HG02763 (cell line): ENCODE measurements at regions not wholly inside any gene's neighbourhood (a gene's known extent, or its start where the extent isn't known, plus 50 kb on each side); places are given as distances from the start of the nearest gene placed in this dataset.

Experiments used
- ATAC-seq: cut with Tn5 transposase; IDR thresholded peaks from one replicate; pipeline ENCODE4 v1.9.1; 2021; ENCODE audit warnings: mild to moderate bottlenecking, moderate library complexity; ENCODE audit not compliant: unreplicated experiment

DNA sequence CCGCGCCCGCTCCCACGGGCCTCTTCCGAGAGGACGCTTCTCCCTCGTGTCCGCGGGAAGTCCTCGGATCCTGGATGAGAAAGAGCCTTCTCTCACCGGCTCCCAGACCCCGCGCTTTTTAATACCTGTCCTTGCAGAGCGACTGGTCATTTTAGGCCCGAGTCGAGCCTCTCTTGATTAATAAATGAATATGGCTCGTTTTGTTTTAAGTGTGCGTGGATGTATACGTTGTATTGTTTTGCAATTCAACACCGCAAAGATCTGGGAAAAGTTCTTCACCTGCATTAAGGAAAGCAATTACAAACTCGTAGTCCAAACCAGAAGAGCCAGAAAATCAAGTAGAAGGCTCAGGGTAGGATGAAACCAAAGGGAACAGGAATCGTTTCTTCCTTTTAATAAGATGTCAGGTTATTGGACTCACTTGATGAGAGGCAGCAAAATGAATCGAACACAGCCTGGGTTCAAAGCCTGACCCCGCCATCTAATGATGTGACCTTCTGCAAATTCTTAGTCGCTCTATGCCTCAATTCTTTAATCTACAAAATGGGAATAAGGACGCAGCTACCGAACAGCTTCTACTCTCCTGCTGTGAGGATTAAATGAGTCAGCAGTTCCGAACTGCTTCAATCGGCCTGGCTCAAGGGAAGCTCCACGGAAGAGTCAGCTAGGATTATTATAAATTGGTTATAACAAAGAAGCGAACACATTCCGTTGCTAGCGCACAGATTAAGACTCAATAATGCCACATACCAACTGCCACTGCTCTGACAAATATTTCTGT is 277.8 kb upstream of the NEBL start:
- ATAC-seq, result no peak

DNA sequence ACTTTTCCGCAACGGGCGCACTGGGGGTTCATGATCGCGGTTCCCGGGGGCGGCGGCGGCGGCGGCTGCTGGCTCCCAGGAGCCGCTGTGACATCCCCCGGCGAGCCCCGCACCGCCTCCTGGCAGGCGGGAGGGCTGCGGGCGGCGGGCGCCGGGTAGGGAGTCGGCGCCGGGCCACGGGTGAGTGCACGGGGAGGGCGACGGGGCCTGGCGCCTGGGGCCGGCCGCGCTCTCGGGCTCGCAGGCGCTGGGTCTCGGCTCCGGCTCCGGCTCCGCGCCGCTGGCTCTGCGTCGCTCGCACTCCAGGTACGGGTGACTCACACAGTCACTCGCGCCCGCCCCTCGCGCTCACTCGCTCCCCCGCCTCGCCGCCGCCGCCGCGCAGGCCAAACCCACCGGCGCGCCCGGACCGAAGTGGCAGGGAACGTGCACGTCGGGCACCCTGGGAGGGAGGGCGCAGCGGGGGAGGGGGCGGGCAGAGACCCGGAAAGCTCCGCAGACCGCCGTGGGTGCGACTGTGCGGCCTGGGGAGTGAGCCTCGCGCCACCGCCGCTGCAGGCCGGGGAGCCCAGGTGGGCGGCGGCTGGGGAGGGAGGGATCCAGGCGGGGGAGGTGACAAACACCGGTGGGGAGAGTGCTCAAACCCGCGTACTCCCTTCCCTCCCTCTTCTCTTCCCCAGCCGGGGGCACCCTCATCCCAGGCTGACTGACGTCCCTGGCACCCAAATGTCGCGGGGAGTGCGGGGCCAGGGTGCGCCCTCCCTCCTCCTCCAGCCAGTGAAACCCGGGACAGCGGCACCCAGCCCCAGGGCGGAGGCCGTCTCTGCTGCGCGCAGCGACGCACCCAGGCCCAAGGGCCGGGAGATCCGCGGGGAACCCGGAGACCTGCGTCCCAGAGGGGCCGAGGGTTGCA is 276.9 kb upstream of the NEBL start:
- no peak for ATAC-seq

DNA sequence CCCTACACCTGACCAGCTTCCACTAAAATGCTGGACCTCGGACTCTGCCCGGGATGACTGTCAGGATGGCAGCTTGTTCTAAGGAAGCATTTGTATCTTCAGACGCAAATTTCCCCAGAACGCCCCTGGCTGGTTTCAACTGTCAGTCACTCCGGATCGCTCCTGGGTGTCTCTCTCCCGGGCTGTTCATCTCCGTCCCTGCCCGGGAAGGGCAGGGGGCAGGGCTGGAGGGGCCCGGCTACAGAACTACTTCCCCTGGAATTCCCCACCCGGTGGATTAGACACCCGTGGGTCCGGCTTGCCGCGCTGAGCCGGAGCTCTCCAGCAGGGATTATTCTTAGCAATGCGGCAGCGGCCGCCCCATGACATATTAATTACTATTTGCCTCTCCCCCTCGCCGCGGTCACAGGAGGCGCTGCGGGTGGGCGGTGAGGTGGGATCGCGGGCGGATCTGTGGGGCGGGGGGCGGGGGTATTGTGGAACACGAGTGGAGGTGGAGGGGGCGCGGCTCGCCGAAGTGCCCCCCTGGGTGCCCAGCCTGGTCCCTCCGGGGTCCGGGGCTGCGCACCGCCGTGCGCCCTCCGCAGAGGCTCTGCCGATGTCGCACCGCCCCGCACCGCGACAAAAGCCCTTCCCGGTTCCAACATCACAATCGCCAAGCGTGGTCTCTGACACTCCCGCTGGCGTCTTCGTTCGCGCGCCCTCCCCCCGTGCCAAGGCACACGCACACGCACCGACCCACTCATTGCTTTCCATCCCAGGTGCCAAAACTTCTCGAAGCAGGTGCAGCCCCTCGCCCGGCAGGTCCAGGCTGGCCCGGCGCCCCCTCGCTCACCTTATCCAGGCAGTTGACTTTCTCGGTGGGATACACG is 276.1 kb upstream of the NEBL start:
- ATAC-seq, result no peak

DNA sequence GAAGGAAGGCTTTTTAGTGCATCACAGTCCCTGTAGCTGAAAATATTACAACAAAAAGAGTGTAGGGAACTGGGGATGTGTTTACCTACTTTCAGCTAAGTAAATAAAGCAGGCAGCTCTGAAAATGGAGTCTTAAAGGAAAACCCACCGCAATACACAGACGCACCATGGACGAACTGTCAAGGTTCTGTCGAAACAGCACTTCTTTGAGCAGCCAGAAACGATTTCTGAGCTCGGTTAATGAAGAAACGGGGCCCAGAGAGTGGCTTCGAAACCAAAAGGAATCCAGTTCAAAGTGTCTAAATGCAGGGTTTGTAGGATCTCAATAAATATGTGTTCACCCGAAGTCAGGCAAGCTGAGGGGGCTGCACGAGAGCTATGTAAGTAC is 275.4 kb upstream of the NEBL start:
- ATAC-seq, result no peak

DNA sequence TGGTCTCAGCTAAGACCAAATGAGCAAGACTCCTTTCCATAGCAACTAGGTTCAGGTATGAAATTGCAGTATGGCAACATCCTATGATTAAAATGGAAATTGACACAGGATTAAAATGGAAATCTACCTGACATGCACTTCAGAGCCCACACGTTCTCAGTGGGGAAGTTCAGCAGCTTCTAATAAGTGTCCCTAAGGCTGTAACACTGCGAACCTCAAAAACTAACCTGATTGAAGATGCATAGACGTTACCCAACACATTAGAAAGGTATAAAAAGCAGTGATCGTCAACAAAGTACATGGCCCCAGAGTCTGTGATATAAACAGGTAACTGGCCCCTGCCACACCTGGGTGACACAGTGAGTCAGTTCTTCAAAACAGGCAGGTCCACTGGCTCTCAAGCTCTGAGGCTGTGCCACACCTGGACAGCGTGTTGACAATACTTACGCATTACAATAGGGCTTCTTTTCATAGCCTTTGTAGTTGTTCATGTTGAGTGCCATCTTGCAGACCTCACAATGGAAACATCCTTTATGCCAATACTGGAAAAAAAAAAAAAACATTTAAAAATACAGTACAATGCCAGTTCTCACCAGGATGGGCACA is 274.9 kb upstream of the NEBL start:
- no peak for ATAC-seq

DNA sequence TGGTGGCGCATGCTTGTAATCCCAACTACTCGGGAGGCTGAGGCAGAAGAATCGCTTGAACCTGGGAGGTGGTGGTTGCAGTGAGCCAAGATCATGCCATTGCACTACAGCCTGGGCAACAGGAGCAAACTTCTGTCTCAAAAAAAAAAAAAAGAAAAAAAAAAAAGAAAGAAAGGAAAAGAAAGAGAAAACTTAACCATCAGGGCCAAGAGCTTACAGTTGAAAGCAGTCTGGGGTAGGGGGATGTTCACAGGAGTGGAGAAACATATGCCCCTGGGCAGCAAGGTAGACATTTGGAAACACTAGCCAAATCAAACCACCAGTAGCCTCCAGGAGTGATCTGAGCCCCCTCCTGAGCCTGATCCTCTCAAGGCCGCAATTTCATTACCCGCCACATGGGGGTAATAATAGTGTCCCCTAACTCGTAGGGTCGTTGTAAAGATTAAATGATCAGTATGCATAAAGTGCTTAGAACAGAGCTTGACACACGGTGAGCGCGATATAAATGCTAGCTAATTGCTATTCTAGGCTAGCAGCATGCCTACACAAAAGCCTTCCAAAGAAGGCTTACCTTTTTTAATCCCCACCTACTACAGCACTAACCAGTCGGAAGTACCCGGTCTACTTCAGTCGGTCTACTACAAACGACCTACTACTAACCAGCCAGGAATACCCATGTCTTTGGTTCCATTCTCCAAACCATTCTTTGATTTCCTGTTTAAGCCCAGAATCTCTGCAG is 274.3 kb upstream of the NEBL start:
- ATAC-seq, result no peak

DNA sequence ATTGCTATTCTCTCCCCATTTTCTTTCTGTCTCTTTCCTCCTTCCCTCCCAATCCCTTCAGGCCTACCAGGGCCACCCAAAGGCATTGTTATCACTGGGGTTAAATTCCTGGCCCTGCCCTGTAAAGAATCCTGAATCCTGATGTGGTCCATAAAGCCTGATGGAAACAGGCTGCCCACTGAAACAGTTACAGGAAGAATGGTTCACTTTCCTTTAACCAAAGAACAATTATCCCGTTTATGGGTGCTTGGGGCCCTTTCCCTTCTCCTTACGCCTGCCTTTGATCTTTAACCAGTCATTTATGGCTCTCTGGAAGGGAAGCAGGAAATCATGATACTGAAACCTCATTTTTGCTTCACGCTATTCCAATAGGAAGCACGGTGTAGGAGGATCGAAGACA is 273.1 kb upstream of the NEBL start:
- ATAC-seq, result no peak

DNA sequence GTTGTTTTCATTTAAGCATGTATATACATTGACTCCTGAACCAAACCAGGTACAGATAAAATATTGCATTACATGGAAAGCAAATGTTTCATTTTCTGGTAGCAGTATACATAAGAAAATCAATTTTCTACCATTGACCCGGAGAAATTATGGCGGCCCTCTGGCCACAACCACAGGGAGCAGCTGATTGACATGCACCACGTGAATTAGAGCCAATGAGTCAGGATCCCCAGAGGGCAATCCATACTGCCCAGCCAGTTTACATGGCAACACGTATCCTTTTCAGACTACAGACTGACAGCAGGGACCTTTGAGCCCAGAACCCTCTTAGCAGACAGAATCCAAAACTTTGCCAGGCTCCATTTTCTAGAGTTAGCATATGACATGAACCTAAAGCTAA is 272.2 kb upstream of the NEBL start:
- no peak for ATAC-seq

DNA sequence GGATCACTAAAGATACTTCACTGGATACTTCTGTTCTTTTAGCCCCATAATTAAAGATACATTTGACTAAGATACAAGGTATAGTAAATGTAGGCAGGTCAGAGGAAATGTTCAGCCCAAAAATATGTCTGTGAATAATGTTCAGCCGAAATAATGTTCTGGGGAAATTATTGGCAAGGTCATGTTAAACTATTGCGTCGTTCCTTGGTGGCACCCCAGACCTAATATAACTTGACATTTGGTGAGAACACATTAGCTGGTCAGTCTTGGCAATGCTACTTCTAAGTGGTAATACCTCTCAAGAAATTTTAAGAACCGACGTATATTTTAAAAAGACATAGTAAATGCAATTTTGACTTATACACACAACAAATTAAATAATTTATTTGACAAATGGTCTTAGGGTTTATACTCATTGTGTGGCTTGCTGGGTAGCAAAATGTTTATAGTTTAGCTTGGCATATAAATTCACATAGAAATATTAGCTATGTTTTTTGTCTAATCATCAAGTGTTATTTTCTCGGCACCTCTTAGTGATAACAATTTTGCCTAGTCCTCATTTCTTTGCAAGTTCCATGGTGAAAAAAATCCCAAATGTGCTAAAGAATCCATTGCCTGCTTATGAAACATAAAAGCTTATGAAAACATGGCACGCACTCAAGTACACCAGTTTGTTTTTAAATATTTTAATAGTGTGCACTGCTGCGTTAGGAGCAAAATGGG is 270.3 kb upstream of the NEBL start:
- no peak for ATAC-seq

DNA sequence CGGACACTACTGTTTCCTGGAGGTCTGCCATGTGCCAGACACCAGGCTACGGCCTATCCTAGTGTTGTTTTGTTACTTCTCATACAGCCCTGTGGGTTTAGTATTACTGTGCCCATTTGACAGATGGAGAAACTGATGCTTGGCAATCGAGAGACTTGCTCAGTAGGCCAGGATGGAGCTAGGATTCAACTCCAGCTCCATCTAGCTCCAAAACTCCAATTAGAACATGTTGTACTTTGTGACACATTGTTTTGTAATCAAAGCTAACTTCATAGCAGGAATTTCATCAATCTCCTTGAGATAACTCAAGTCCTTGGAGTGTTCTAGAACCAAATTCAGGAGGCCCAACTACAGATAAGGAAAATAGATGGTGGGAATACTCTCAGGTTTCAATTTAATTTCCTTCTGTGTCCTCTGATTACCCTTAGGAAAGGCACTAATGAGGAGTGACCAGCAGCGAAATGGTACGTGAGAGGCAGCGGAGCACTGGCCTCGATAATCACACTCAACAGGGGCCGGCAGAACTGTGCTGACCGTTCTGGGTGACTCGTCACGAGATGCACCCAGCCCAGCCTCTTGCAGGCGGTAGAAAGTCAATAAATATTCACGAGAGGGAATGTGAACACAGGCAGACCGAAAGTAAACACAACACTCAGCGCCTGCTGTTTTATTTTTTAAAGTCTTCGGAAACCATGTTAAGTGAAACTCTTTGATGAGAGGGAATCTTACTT is 269.6 kb upstream of the NEBL start:
- no peak for ATAC-seq

DNA sequence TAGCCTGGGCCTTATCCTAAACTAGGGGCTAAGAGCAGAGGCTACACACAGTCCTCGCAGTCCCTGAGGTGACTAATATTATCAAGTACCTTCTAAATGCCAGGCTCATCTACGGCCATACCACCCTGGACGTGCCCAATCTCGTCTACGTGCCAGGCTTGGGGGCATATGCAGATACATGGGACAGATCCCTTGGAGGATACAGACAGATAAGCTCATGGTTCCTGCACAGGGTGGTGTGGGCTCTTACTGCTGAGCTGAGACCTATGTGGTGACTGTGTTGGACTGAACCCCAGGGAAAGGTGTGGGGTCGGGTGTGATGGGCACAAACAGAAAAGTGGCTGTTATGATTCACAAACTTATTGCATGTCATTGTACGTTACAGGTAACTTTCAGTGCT is 268.4 kb upstream of the NEBL start:
- ATAC-seq, result no peak

DNA sequence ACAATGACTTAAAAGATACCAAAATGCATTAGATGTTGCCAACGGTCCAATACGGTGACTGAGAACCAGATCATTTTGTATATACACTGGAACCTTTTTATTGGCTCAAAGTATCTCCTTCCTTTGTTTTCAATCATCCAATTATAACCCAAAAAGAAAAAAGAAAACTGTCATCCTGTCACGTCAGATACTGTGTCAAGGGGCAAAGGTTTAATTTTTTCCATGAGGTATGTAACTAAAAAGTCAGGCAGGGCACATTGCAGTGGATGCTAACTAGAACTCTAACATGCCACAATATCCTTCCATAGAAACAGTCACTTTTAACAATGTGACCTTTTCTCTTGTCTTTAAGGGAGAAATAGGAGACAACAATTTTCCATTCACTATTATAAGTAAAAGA is 267.6 kb upstream of the NEBL start:
- ATAC-seq, result no peak

DNA sequence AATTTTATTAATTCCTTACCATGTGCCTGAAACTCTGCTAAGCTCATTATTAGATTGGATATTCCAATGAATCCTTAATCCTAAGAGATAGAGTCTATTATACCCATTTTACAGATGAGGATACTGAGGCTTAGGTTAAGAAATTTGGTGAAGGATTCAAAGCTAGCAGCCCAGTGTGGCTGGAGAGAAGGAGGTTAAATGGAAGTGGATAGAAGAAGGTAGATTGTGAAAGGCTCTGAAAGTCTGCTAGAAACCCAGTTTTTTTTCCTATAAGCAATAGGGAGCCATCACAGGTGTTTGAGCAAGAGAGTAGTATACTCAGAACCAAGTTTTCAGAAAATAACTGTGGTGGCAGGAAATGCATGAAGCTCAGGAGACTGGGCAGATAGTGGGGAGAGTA is 265.8 kb upstream of the NEBL start:
- ATAC-seq, result no peak

DNA sequence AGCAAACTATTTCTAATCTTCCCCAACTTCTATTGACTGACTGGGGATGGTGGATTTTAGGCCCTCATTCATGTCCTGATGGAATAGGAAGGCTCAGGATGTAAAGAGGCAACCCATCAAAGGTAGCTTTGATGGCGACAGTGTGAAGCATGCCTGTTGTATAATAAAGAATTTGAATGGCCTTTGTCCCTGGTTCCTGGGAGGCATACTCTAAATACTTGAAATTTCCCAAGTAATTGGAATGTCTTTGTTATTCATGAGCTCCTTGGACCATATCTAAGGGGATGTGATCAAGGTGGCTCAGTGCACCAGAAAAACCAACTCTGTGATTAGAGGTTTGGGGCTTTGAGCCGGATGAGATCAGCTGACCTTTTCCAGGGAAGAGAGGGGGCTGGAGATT is 264.5 kb upstream of the NEBL start:
- ATAC-seq, result no peak

DNA sequence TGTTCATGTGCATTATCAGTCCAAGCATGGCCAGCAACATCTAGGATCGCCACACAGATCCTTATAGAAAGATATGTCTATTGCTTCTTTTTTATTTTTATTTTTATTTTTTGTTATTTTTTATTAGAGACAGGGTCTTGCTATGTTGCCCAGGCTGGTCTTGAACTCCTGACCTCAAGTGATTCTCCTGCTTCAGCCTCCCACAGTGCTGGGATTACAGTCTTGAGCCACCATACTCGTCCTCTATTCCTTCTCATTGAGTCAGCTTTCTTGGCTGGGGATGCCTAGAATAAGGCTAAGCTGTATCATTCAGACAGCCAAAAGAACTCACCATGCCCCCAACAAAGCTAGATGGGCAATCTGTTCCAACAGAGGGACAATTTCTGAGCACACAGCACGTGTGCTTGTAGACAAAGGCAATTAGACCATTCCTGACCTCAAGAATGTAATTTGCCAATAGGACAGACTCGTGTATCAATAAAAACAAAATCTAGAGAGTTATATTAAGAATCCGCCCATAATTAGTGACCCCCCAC is 264.0 kb upstream of the NEBL start:
- no peak for ATAC-seq

DNA sequence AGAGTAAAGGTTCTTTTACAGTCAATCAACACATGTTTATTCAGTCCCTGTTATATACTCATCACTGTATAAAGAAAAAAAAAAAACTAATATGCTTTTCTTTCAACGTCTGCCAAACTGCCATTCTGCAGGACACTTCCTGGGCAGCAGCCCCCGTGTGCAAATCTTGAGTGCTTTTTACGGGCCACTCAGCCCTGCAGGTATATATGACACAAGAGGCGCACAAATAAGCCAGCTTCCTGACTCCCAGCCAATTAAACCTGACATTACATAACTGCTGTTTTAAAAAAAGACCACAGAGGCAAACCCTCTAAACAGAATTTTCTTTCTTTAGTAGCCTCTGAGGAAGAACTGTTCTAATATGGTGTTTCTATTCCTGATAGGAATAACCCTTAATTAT is 263.0 kb upstream of the NEBL start:
- ATAC-seq, result no peak

DNA sequence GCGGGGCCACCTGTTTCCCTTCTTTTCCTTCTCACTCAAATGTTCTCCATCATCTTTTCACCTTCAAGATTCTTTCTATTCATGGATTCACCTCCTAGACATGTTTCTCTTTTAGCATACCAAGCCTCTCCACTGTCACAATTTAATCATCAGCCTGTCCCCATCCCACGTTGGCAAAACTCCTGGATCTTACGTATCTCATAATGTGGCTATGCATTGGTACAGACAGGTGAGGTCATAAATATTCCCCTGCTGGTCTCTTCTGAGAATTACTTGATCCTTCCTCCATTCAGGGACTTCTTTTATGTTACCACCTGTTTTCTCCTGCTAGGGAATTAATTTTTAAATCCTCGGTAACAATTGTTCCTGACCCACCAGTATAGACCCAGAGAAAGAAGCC is 262.6 kb upstream of the NEBL start:
- no peak for ATAC-seq

DNA sequence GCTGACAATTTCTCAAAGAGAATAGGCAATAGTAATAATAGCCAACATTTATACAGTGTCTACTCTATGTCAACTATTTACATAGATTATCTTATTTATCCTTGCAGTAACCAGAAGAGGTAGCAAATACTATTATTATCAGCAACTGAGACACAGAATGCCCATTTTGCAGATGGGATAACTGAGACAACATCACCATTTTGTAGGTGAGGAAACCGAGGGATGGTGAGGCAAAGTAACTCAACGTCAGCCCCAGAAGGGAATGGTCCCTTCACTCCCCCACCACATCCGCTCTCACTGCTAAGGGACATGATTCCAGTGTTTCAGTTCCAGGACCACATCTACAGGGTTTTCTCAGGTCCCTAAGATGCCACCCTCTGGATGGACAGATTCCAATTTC is 261.2 kb upstream of the NEBL start:
- no peak for ATAC-seq

DNA sequence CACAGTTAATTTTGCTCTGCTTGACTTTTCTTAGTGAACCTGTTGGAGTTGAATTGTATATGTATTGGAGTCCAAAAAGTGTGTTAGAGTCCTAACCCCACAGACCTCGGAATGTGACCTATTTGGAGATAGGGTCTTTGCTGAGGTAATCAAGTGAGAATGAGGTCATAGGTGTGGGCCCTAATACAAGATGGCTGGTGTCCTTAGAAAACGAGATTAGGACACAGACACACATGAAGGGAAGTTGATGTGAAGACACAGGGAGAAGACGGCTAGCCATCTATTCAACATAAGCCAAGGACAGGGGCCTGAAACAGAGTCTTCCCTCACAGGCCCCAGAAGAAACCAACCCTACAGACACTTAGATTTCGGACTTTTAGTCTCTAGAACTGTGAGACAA is 260.6 kb upstream of the NEBL start:
- ATAC-seq, result no peak
